OCI-LY3 (cell line): ENCODE measurements at regions not wholly inside any gene's neighbourhood (a gene's known extent, or its start where the extent isn't known, plus 50 kb on each side); places are given as distances from the start of the nearest gene placed in this dataset.

ENCODE experiments used
- H2AFZ ChIP-seq: fragments of 200-600, 300-600 bp; shearing (Covaris generic); 2 replicates; pipeline ENCODE4 v1.6.0; 2014; ENCODE audit warnings: antibody characterized with exemption, low read depth, low read length
- H3K27ac ChIP-seq: fragments of 200-600, 300-600 bp; sonication (generic); 2 replicates; pipeline ENCODE4 v1.5.1; 2014; ENCODE audit warnings: mild to moderate bottlenecking, low read length, moderate library complexity, mixed read lengths
- H3K27me3 ChIP-seq: fragments of 200-600, 300-600 bp; sonication (generic); 2 replicates; pipeline ENCODE4 v1.6.1; 2014; ENCODE audit warnings: low read depth, low read length, mixed read lengths
- H3K36me3 ChIP-seq: fragments of 200-600, 300-600 bp; sonication (generic); replicated peaks from 2 replicates; pipeline ENCODE3; 2014; ENCODE audit warnings: low read depth, low read length, mixed read lengths
- H3K4me1 ChIP-seq: fragments of 300-600, 200-600 bp; sonication (generic); 2 replicates; pipeline ENCODE4 v1.6.1; 2014; ENCODE audit warnings: low read length, mixed read lengths
- H3K4me2 ChIP-seq: fragments of 200-600, 300-600 bp; sonication (generic); 2 replicates; pipeline ENCODE4 v1.6.1; 2014; ENCODE audit warnings: low read length, mixed read lengths
- H3K4me3 ChIP-seq: fragments of 300-600, 200-600 bp; sonication (generic); 2 replicates; pipeline ENCODE4 v1.5.1; 2014; ENCODE audit warnings: antibody characterized with exemption, mild to moderate bottlenecking, low read length, moderate library complexity
- H3K79me2 ChIP-seq: fragments of 300-600, 200-600 bp; shearing (Covaris generic); 2 replicates; pipeline ENCODE4 v1.6.1; 2014; ENCODE audit warnings: mild to moderate bottlenecking, low read length, mixed read lengths
- H3K9ac ChIP-seq: fragments of 300-600, 200-600 bp; shearing (Covaris generic); 2 replicates; pipeline ENCODE4 v1.6.0; 2014; ENCODE audit warnings: mild to moderate bottlenecking, low read length, moderate library complexity
- H3K9me3 ChIP-seq: fragments of 200-600, 300-600 bp; shearing (Covaris generic); 2 replicates; pipeline ENCODE4 v1.6.1; 2014; ENCODE audit warnings: low read length, mixed read lengths; ENCODE audit not compliant: insufficient read depth
- H4K20me1 ChIP-seq: fragments of 200-600, 300-600 bp; sonication (generic); 2 replicates; pipeline ENCODE4 v1.6.1; 2016; ENCODE audit warnings: low read length, mixed read lengths; ENCODE audit not compliant: insufficient read depth
- EZH2phosphoT487 ChIP-seq: fragments of 200-600 bp; shearing (Covaris generic); IDR thresholded peaks from 2 replicates; pipeline ENCODE4 v1.6.1; 2018; ENCODE audit warnings: antibody characterized with exemption, mixed run types, low read depth
- TF ChIP-seq, protein P1 (sequence below): fragments of 200-600, 300-600 bp; sonication (generic); IDR thresholded peaks from 2 replicates; pipeline ENCODE4 v1.5.1; 2014; ENCODE audit warnings: antibody characterized with exemption, low read length, low read depth

DNA sequence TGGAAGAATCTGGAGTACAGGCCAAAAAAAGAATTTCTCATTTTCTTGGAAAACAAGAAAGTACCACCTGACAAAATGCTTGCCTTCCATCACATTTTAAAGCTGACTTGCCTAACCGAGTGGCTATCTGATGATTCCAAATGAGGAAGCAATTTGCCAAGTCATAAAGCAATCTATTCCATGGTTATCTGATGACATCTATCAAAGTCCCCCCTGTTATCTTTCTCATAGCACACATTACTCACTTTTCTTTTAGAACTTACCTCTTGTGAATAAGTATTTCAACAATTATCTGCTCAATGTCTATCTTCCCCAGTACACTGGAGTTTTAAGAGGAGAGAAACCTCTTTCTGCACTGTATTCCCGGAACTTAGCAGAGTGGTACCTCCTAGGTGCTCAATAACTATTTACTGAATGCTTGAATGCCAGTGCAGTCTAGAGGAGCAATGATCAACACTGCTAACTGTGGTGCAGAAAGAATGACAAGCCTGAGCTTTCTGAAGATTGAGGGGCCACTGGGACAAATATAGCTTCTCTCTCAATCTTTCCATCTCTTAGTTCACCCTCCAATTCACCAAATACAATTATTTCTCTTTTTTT is 186.3 kb upstream of the ATP11B start:
- H3K4me1 ChIP-seq: no peaks in the 10 kb centered on the region
- H3K36me3 ChIP-seq: no peaks in the 10 kb centered on the region
- H3K9me3 ChIP-seq: no peaks in the 10 kb centered on the region
- H3K79me2 ChIP-seq: no peaks in the 10 kb centered on the region
- no peak overlapping the region for H3K4me3 ChIP-seq
- no peak overlapping the region for H3K9ac ChIP-seq
- H3K4me2 ChIP-seq: no peak overlapping the region
- H3K27ac ChIP-seq: no peak overlapping the region
- H3K27me3 ChIP-seq: no peaks in the 10 kb centered on the region
- no peak for TF ChIP-seq EZH2phosphoT487
- TF ChIP-seq, protein P1, sequence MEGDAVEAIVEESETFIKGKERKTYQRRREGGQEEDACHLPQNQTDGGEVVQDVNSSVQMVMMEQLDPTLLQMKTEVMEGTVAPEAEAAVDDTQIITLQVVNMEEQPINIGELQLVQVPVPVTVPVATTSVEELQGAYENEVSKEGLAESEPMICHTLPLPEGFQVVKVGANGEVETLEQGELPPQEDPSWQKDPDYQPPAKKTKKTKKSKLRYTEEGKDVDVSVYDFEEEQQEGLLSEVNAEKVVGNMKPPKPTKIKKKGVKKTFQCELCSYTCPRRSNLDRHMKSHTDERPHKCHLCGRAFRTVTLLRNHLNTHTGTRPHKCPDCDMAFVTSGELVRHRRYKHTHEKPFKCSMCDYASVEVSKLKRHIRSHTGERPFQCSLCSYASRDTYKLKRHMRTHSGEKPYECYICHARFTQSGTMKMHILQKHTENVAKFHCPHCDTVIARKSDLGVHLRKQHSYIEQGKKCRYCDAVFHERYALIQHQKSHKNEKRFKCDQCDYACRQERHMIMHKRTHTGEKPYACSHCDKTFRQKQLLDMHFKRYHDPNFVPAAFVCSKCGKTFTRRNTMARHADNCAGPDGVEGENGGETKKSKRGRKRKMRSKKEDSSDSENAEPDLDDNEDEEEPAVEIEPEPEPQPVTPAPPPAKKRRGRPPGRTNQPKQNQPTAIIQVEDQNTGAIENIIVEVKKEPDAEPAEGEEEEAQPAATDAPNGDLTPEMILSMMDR: no peak
- no peak overlapping the region for H2AFZ ChIP-seq
- H4K20me1 ChIP-seq: no peaks in the 10 kb centered on the region

DNA sequence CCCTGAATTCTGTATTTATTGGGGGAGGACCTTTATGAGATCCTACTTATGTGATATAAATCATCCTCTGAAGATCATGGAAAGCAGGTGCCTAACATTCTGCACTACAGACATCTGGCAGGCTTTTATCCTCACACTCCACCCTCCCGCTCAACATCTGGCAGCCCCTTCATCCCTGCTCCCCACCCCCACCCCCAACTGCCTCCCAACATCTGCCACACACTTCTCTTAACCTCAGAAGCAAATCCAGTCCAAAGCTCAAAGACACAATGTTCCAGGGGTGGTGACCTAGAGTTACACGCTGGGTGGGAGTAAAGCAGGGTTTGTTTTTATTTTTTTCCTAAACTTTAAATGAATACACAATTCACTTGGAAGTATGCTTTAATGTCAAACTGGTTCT is 184.5 kb upstream of the ATP11B start:
- no peaks in the 10 kb centered on the region for H3K4me1 ChIP-seq
- H3K79me2 ChIP-seq: no peaks in the 10 kb centered on the region
- no peaks in the 10 kb centered on the region for H3K9me3 ChIP-seq
- H3K4me2 ChIP-seq: no peak overlapping the region
- TF ChIP-seq EZH2phosphoT487: no peak
- TF ChIP-seq, protein P1: no peak
- H4K20me1 ChIP-seq: no peaks in the 10 kb centered on the region
- H3K36me3 ChIP-seq: no peaks in the 10 kb centered on the region
- no peak overlapping the region for H2AFZ ChIP-seq
- no peaks in the 10 kb centered on the region for H3K27me3 ChIP-seq
- H3K27ac ChIP-seq: no peak overlapping the region
- H3K9ac ChIP-seq: no peak overlapping the region
- H3K4me3 ChIP-seq: no peak overlapping the region

DNA sequence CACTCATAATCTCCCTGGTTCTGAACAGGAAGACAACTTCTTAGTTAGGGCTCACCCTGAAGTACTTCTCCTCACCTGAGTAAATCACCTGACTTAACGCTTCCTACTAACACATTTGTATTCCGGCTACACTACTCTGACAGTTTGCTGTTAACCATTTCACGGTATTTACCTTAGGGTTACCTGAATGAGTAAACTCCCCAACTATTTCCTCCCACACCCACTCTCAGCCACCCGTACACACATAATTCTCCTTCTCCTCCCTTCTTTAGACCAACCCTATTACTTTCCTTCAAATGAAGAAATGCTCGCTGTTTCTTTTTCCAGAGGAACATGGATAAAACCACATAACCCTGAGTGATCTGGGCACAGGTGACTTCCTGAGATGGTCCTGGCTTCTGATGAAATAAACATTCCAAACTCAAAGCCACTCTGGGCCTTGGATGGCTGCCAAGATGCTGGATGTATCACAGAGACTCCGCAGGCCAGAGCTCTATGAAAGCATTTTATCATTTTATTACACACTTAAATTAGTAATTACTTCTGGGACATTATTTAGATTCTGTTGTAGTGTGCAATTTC is 183.6 kb upstream of the ATP11B start:
- TF ChIP-seq, protein P1: no peak
- no peak for TF ChIP-seq EZH2phosphoT487
- H3K4me3 ChIP-seq: no peak overlapping the region
- no peaks in the 10 kb centered on the region for H3K27me3 ChIP-seq
- no peak overlapping the region for H3K9ac ChIP-seq
- no peaks in the 10 kb centered on the region for H3K79me2 ChIP-seq
- no peaks in the 10 kb centered on the region for H3K4me1 ChIP-seq
- no peak overlapping the region for H3K4me2 ChIP-seq
- H3K9me3 ChIP-seq: no peaks in the 10 kb centered on the region
- H3K27ac ChIP-seq: no peak overlapping the region
- H3K36me3 ChIP-seq: no peaks in the 10 kb centered on the region
- H4K20me1 ChIP-seq: no peaks in the 10 kb centered on the region
- H2AFZ ChIP-seq: no peak overlapping the region

DNA sequence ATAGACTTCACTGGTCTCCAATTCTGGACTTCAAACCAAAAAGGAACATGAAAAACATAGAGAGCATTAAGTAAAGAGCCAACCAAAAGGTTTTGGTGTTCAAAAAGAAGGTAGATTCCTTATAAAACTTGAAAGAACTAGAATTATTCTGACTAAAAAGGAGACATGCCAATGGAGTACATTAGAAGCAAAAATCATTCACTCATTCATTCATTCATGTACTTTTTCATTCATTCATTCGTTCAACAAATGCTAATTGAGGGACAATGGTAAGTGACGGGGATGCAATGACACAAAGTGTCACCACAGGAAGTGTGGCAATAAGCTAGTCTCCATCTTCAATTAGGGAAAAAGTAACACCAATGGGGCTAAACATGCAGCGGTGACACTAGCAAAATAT is 181.0 kb upstream of the ATP11B start:
- H4K20me1 ChIP-seq: no peaks in the 10 kb centered on the region
- H3K27ac ChIP-seq: no peak overlapping the region
- H3K79me2 ChIP-seq: no peaks in the 10 kb centered on the region
- H3K36me3 ChIP-seq: no peaks in the 10 kb centered on the region
- no peaks in the 10 kb centered on the region for H3K4me1 ChIP-seq
- TF ChIP-seq, protein P1: no peak
- TF ChIP-seq EZH2phosphoT487: no peak
- no peaks in the 10 kb centered on the region for H3K27me3 ChIP-seq
- H3K4me2 ChIP-seq: no peak overlapping the region
- no peaks in the 10 kb centered on the region for H3K9me3 ChIP-seq
- no peak overlapping the region for H3K9ac ChIP-seq
- H2AFZ ChIP-seq: no peak overlapping the region
- no peak overlapping the region for H3K4me3 ChIP-seq
